Stimulated activated CD8-positive, alpha-beta memory T cell treated with anti-CD3 and anti-CD28 coated beads, Interleukin-2, amount 100 ng/mL, for 48 hours (primary cell): ENCODE measurements at regions not wholly inside any gene's neighbourhood (a gene's known extent, or its start where the extent isn't known, plus 50 kb on each side); places are given as distances from the start of the nearest gene placed in this dataset.
A peak's percentile ranks its signal among the peaks of the same experiment; 100 is the strongest.

Source experiments
- DNase-seq, 2 donors: peaks; one replicate each; pipeline ENCODE4 v3.0.0-alpha.2; 2020; ENCODE audit warnings: low read depth in 2 of 2

DNA sequence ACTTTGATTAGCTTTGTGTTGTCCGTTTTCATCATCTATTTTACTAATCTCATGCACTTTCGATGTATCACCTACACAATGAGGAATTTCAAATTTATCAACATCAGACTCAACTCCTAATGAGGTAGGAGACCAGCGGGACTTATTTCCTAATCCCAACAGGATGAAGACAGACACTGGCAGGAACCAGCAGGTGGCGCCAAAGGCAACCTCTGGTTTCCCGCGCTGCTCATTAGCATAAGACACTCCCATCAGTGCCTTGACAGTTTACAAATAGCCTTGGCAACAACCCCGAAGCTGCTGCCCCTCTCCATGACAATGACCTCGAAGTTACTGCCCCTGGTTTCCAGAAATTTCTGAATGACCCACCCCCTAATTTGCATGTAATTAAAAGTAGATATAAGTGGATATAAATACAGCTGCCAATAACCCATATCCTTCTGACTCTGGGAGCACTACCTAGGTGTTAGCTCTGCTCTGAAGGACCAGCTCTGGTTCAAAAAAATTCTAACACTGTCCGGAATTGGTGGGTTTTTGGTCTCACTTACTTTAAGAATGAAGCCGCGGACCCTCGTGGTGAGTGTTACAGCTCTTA lies 974.8 kb downstream of the ADGRL2 start:
- peak; percentile 17 to 23 for DNase-seq

DNA sequence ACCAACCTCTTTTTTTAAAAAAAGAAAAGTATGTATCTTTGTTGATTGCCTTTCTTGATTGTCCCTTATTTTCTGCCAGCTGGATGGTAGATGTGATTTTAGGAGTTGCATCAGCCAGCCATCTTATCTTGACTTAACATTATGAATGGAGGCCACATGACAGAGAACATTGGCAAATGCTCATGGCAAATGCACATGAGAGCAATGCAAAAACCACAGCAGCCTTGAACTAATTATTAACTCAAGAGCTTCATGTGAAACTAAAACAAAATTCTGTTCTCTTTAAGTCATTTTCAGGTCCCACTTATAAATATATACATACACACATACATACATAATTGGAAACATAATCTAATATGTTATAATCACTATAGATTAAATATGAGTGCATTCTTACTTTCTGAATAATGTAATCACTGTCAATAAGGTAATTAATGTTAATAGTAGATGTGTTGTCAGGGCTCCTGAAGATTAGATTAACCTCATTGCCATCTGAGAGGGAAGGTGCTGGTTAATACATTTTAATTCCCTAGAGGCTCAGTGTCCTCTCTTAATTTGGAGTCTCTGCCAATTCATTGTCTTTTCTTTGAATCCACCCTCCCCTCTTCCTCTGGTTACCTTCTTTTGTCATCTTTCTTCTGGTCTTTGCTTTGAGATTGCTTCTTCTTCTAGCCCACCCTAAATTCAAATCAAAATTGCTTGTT lies 962.2 kb downstream of the ADGRL2 start:
- no peak for DNase-seq

DNA sequence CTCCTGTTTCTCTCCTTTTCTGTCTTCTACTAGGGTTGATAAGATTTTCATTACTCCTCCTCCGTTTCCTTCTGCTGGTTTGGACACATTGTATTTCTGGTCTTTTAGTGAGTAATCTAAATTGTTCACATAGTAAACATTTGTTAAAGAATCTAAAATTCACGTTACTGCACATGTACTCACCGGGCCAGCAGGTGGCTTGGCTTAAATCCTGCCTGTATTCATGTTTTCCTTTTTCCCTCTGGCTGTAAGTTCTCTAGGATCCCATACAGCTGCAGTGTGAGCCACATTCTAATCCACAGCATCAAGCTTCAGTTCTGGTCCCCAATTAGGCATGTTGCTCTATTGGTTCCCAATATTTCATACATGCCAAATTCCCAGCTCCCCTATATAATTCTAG lies 958.3 kb downstream of the ADGRL2 start:
- no peak for DNase-seq

DNA sequence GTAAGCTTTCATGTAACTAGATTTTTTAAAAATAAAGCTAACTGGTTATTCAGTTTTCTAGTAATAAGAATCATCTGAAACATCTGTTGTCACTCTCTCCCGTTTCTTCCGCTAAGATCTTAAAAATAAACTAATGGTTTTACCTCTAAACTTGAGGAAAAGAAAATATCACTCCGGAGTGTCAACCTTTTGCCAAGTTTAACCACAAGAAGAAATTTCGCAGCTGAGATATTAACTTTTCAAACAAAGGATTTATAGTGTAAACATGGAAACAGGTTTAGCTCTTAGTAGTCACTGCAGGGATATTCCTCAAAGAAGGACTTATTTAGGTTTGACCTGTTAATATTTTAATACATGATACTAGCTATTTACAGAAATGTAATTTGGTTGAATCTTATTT lies 954.9 kb downstream of the ADGRL2 start:
- no peak for DNase-seq

DNA sequence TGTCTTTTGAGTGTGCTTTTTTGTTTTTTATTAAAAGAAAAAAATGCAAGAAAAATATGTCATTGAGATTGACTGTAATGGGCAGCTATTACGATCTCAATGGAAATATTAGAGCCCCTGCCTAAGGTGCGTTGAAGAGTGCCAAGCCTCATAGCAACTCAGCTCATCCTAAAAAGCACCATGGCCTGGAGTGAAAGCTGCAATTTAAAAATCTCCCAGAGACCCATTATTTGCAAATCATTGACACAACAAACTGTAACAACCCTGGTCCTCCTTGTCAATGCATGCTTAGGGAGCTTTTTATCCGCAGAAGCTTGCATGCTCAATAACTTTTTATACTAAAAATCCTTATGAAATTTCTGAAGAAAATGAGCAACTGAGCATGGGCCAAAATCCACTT lies 954.5 kb downstream of the ADGRL2 start:
- DNase-seq: no peak

DNA sequence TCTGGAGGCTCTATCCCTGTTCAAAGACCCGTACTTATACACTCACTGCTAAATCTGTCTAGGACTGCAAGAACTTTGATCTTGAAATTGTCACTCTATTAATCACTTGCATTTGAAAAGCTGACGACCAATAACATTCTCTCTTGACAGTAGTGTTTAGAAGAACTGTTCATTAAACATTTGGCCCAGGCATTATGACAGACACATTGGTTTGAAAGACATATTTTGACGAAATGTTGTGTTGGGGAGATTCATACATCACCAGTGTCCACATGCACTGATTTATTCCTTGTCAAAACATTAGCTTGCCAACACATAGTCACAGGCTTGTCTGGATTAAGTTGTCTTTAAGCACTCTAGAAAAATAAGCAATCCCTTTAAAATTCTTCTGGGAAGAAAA lies 951.3 kb downstream of the ADGRL2 start:
- DNase-seq: no peak

DNA sequence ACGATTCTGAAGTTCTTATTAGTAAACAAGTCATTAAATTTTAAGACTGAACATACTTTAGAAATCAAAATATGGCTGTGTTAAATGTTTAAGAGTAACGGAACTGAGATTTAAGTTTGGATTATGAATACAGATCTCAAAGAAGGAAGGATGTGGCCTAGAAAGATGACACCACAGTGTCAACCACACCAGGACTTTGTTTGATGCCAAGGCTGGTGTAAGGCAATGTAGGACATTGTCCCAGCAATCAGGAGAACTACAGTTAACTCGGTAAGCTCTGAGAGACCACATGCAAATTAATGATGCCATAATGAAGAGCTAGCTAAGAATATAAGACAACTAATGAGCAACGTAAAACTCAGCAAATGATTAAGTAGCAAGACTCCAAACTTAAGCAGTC lies 932.9 kb downstream of the ADGRL2 start:
- no peak for DNase-seq

DNA sequence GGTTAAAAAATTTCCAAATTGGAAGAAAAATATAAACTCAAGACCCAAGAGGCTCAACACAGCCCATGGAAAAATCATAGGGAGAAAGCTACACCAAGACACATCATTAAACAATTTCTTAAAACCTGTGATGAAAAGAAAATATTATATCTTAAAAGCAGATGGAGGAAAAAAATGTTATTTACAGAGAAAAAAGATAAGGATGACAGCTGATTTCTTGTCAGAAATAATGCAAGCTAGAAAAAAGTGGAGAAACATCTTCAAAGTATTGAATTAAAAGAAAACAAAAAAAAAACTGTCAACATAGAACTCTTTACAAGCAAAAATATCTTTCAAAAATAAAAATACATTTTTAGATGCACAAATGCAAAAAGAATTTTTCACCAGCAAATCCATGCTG lies 930.5 kb downstream of the ADGRL2 start:
- no peak for DNase-seq

DNA sequence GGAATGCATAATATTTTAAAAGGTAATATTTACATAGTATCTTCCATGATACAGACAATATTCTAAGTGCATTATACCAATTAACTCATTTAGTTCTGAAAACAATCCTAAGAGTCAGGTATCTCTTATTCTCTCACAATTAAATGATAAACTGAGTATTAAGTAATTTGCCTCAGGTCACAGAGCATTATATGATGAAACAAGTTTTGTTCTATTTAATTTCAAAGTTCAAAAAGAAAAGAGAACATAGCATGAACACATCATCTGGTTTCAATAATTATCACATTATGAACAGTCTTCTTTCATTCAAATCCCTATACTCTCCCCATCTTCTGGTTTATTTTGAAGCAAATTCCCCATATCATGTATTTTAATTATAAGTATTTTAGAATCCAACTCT lies 927.5 kb downstream of the ADGRL2 start:
- DNase-seq: no peak

DNA sequence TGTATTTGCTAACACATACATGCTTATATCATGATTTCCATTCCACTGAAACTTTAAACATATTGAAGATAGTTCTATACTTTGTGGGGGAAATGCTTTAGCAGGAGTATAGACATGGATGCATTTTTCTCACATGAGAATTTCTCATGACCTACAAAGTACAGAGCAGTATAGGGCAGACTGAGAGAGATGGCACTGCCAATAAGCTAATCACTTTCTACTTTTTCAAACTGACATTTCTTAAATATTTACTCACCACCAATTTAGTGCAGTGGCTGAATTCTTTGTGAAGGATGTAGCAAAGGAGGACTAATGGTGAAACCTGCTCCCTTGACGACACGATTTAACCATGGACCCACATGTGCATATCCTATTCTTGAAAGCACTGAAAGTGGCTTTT lies 923.5 kb downstream of the ADGRL2 start:
- no peak for DNase-seq

DNA sequence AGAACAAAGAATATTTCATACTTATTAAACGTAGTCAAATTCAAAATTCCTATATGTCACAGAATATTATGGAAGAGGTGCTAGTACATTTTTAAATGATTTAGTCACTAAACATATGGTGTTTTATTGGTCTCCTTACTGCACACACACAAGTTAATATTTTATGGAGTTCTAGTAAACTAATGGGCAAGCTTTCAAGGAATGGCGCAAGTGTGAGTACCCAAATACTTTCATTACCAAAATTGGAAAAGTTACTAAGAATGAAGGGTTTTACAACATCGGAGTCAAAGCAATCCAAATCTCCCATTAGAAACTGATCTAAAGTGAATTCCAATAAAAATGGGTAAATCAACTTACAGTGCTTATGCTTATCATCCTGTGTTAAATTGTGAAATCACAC lies 921.9 kb downstream of the ADGRL2 start:
- DNase-seq: no peak

DNA sequence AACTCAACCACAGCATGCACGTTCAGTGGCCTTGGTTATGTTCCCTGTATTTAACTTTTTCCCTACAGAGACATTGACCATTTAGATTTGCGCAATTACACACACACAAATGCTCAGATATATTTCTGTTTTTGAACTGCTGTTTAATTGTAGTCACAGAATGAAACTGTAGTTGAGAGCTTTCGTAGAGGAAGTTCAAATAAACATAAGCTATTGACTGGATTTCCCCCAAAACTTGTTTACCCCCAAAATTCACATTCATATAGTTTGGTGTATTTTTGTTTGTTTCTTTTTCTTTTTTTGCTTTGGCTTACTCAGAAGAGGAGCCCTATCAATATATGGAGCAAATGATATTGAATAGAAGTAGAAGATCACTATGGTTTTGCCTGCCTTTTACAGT lies 921.0 kb downstream of the ADGRL2 start:
- no peak for DNase-seq

DNA sequence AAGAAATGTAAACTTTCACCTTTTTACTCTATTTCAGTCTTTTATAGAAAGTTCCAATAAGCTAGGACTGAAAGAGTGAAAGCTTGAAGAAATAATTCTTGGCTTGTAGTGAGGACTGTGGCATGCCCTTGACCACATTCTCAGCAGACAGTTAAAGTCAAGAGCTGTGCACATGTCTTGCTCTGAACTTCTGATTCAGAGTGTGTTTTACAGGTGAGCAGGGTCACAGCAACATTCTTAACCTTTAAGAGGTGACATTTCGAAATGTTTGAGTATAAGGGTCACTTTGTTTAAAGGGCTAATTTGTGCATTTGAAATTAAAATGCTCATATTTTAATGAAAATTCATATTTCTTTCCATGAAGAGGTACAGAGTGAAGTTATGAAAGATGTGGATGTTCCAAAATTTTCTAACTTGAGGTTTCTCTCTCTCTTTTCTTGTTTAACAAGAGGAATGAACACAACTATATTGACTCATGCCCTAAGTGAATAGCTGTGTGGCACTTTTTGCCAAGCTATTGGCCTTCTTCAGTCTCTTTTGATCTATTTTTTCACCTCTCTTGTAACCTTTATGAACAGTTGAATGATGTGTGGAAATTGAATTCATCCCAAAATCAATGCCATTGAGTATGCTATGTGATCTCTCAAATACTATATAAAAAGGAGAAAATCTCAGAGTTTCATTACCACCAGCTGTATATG lies 918.1 kb downstream of the ADGRL2 start:
- DNase-seq: no peak

DNA sequence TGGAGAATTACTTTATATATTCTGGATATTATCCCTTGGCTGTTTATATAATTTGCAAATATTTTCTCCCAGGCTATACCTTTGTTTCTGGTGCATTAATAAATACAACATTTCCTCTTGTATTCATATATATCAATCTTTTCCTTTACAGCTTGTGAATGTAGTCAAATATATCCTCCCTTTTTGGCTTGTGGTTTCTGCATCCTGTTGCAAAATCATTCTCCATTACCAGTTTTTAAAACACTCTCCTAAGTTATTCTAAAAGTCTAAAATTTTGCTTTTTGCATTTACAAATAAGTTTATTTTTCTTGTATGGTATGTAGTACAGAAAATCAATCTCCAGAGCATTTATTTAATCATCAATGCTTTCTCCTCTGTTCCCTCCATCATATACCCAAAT lies 909.4 kb downstream of the ADGRL2 start:
- no peak for DNase-seq

DNA sequence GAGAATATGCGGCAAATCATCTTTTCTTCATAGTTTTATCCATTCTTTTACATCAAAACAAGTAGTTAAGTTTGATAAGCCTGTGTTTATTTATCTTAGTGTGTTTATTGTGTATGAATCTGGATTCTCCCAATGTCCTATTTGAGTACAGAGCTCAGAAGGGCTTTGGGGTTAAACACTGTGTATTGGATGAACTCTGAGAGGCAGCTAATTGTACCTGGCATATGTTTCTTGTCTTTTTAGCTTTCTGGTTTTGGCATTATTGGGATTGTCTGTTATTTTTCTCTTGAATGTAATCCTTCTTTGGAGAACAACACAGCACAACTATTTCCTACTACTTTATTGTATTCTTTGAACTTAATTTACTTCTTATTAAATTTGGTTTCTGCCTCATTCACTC lies 906.9 kb downstream of the ADGRL2 start:
- DNase-seq: no peak

DNA sequence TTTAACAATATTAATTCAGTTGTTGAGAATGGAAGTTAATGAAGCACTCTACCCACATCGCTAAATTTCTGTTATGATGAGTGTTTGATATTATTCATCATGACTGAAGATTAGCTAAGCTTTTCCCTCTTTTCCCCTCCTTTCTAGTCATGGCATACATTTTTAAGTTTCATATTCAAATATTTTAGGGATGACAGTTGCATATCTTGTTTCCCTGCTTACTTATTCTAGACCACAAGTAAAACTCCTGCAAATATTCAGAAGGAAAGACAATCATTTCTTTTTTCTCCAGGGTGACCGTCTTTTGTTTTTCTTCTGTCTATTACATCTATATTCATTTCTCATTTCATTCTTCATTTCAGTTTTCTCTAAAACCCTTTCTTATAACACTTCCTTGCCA lies 906.0 kb downstream of the ADGRL2 start:
- no peak for DNase-seq

DNA sequence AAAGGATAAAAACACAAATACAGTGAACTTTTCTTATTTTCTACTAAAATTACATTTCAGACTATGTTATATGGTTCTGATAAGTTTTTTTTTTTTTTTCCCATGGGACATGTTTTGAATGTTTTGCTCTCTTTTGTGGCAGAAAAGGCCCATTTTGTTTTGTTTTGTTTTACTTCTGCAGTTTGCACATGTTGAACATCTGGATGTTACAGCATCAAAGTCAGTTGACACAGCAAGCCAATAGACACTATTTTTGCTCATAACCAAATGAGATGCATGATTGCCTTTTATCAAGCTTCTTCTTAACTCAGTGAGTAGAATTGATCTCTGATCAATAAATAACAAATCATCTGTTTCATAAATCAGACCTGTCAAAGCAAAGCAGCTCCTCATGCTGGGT lies 904.2 kb downstream of the ADGRL2 start:
- DNase-seq: no peak

DNA sequence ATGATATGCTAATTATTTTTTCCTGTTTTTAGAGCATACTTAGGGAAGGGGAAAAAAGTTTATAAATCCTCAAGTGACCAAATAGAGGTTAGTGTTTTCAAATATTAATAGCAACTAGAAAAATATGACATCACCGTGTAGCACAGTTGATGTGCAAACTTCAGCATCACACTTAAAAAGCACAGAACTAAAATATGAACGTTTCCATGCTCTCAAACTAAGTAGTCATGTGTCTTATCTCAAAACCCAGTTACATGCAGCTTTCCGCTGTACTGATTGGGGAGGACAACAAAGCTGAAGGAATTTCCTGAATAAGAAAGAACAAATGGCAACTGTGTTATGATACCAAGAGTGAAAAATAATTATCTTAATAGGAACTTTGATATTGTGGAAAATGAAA lies 903.7 kb downstream of the ADGRL2 start:
- no peak for DNase-seq

DNA sequence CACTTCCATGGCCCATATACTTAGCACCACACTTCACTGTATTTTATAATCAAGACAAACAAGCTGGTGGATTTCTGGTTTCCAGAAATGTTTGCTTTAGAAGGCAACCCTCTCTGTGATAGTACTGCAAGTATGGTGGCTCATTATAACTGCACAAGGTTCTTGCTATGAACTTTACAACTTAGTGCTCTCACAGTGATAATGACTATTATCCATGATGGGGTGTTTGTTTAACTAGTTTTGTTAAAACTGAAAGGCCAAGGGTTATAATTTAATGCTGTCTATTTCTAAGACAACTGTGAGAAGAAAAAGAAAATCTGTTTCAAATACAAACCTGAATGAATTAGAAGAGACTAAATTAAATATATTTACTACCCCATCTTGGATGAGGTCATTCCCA lies 903.2 kb downstream of the ADGRL2 start:
- DNase-seq: no peak

DNA sequence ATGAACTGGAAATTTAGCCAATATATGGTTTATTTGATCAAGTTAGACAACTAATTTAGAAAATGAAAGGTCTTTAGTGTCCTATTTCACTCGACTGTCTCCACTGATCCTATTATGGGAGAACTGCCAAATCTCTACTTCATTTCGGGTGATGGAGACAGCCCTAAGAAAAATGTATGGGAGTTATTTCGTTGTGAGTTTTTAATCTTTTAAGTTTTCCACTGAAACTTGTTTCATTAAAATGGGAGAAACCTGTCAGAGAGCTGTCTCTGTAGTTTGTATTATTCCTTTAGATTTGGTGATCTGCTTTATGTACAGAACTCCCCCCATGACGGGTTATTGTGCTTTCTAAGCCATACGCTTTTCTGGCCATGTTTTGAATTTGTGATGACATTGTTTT lies 899.7 kb downstream of the ADGRL2 start:
- DNase-seq: no peak

DNA sequence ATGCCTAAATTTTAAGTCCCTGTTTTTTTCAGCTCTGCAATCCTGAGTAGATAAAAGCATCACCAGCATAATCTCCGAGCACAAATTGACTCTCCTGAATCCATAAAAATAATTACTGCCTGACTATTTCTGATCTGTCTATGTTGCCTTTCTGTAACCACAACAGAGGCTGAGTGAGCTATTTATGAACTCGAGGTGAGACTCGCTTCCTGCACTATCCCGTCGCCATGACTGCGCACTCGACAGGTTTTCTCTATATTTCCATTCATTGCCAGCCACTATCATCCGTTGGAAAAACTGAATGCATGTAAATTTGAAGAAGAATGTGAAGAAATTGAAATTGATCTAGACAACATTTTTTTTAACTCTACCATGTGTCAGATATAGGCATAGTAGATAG lies 897.2 kb downstream of the ADGRL2 start:
- DNase-seq: no peak

DNA sequence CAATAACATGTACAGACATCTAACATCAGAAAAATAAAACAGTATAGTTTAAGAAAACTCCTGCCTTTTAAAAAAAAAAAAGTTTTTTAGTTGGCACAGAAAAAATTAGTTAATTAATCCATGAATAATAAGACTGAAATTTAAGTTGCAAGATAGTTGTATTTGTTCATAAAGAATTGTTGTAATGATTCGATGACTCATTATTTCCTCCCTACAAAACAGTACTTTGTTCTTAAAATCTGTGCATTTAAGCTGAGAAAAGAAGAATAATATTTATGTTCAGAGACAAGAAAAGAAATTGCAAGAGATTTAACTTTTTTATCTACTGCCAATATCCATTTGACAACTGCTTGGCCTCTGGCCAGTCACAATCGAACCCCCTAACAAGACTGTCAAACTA lies 894.7 kb downstream of the ADGRL2 start:
- DNase-seq: no peak

DNA sequence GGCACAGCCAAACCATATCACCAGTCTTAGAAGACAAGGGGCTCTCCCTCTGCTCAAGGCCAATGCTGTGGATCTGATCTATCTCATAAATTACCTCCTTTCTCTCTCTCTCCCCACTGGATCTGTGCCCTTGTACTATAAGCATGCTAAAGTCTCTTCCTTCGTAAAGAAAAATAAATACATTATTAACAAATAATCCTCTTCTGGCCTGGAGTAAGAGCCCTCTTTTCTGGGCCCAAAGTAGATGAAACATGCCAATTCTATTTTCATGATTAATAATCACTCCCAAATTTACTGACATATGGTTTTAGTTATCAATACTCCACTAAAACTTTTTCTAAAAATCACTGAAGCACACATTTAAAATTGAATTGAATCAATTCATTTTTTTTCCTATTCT lies 889.7 kb downstream of the ADGRL2 start:
- no peak for DNase-seq
